A549 (cell line): ENCODE measurements at regions not wholly inside any gene's neighbourhood (a gene's known extent, or its start where the extent isn't known, plus 50 kb on each side); places are given as distances from the start of the nearest gene placed in this dataset.

Experiments
- ATAC-seq, 2 experiments: fragments of 200-7000 bp in 1 of 2; fragments of >200 bp in 1 of 2; cut with Nextera tagmentation in 1 of 2; cut with Tn5 transposase in 1 of 2; 3 replicates each; pipeline versions ENCODE4 v1.8.0 to v1.9.1; 2018 to 2020; ENCODE audit warnings: mild to moderate bottlenecking in 1 of 2, moderate library complexity in 1 of 2
- CTCF ChIA-PET: fragments of 300-600 bp; sonication (Branson Sonifier 250); formaldehyde crosslinking; extraction: SDS; loops from one replicate; lab custom pipeline; 2021; ENCODE audit warnings: antibody characterized with exemption, inconsistent platforms; lab: Yijun Ruan, JAX
- POLR2A ChIA-PET: fragments of 350-600 bp; formaldehyde crosslinking; extraction: SDS; loops from one replicate; lab custom pipeline; 2021; ENCODE audit warnings: antibody characterized with exemption, inconsistent platforms; lab: Yijun Ruan, JAX
- DNase-seq, 2 experiments: peaks; one replicate each; pipeline versions ENCODE4 v3.0.0 to v3.0.0-alpha.2; 2011 to 2016; ENCODE audit warnings: low read depth in 1 of 2, low spot score in 1 of 2
- FAIRE-seq: peaks from 2 replicates; lab custom pipeline; 2011; peaks lifted over from hg19 to GRCh38; lab: Jason Lieb, UNC
- H3K27ac ChIP-seq, 2 experiments: fragments of >200 bp; sonication (Bioruptor Twin); formaldehyde crosslinking; 3 replicates each; pipeline ENCODE4 v1.5.1; 2016 to 2017
- H3K4me1 ChIP-seq: fragments of >200 bp; sonication (Bioruptor Twin); formaldehyde crosslinking; 3 replicates; pipeline ENCODE4 v1.6.1; 2016
- H3K4me2 ChIP-seq: fragments of >200 bp; sonication (Bioruptor Twin); formaldehyde crosslinking; 3 replicates; pipeline ENCODE4 v1.6.1; 2016
- H3K4me3 ChIP-seq: fragments of >200 bp; sonication (Bioruptor Twin); formaldehyde crosslinking; 3 replicates; pipeline ENCODE4 v1.5.1; 2016
- H3K9me3 ChIP-seq: fragments of >200 bp; sonication (Bioruptor Twin); formaldehyde crosslinking; 3 replicates; pipeline ENCODE4 v1.6.1; 2016
- CBX2 ChIP-seq: fragments of 200-600 bp; sonication (generic); IDR thresholded peaks from 2 replicates; pipeline ENCODE4 v1.6.1; 2016; ENCODE audit warnings: low read depth, mild to moderate bottlenecking, borderline replicate concordance
- CBX8 ChIP-seq: fragments of 200-600 bp; sonication (generic); IDR thresholded peaks from 2 replicates; pipeline ENCODE4 v1.6.1; 2016
- EP300 ChIP-seq, 2 experiments: fragments of >200 bp; sonication (Bioruptor Twin); formaldehyde crosslinking; IDR thresholded peaks; 2 replicates in 1 of 2; 3 replicates in 1 of 2; pipeline ENCODE4 v1.6.1; 2016 to 2017
- FOXS1 ChIP-seq: fragments of 250-450 bp; sonication (Bioruptor Pico); IDR thresholded peaks from 2 replicates; pipeline ENCODE4 v1.5.0; 2020; ENCODE audit warnings: mild to moderate bottlenecking, moderate library complexity
- GATA3 ChIP-seq: IDR thresholded peaks from 2 replicates; pipeline ENCODE4 v1.6.1; 2012; ENCODE audit warnings: borderline replicate concordance
- HOXA7 ChIP-seq: fragments of 250-450 bp; sonication (Bioruptor Pico); IDR thresholded peaks from 2 replicates; pipeline ENCODE4 v1.5.0; 2020; ENCODE audit warnings: mild to moderate bottlenecking, moderate library complexity
- HOXB13 ChIP-seq: fragments of 250-450 bp; sonication (Bioruptor Pico); IDR thresholded peaks from 2 replicates; pipeline ENCODE4 v1.5.0; 2020; ENCODE audit warnings: low read depth, mild to moderate bottlenecking, moderate library complexity
- KDM5A ChIP-seq: fragments of 200-600 bp; sonication (generic); IDR thresholded peaks from 2 replicates; pipeline ENCODE4 v1.6.1; 2016; ENCODE audit warnings: antibody characterized with exemption, mild to moderate bottlenecking
- MAFK ChIP-seq: fragments of 450-650 bp; IDR thresholded peaks from 2 replicates; pipeline ENCODE4 v1.6.1; 2014; ENCODE audit not compliant: partially characterized antibody
- MAZ ChIP-seq: fragments of 150-350 bp; IDR thresholded peaks from 2 replicates; pipeline ENCODE4 v1.6.1; 2014; ENCODE audit warnings: antibody characterized with exemption, low read depth, low read length, borderline replicate concordance
- PHF8 ChIP-seq: fragments of 200-600 bp; sonication (generic); IDR thresholded peaks from 2 replicates; pipeline ENCODE4 v1.6.1; 2016; ENCODE audit warnings: low read depth, mild to moderate bottlenecking, antibody characterized with exemption, moderate library complexity, borderline replicate concordance
- RCOR1 ChIP-seq: fragments of 150-350 bp; IDR thresholded peaks from 2 replicates; pipeline ENCODE4 v1.6.1; 2014; ENCODE audit warnings: antibody characterized with exemption, low read length, low read depth
- RFX5 ChIP-seq: fragments of 450-650 bp; IDR thresholded peaks from 2 replicates; pipeline ENCODE4 v1.7.1; 2014; ENCODE audit warnings: antibody characterized with exemption, mild to moderate bottlenecking, moderate library complexity
- RNF2 ChIP-seq: fragments of 200-600 bp; sonication (generic); IDR thresholded peaks from 2 replicates; pipeline ENCODE4 v1.6.1; 2016; ENCODE audit warnings: low read depth, mild to moderate bottlenecking, antibody characterized with exemption, moderate library complexity, borderline replicate concordance
- SREBF2 ChIP-seq: fragments of 450-650 bp; IDR thresholded peaks from 2 replicates; pipeline ENCODE4 v1.6.1; 2014; ENCODE audit warnings: mild to moderate bottlenecking, moderate library complexity
- TFCP2L1 ChIP-seq: fragments of 250-450 bp; sonication (Bioruptor Pico); IDR thresholded peaks from 2 replicates; pipeline ENCODE4 v1.5.0; 2021; ENCODE audit warnings: mild to moderate bottlenecking
- ZC3H11A ChIP-seq: fragments of 450-650 bp; IDR thresholded peaks from 2 replicates; pipeline ENCODE4 v1.6.1; 2014; ENCODE audit warnings: antibody characterized with exemption, mild to moderate bottlenecking
- WGBS: methylation state at CpG from one replicate; pipeline ENCODE4 v1.1.6; 2017; ENCODE audit errors: missing lambda C conversion rate; 5-methylcytosine and 5-hydroxymethylcytosine counted together
- TF ChIP-seq, protein P1 (sequence below): fragments of 200-600 bp; sonication (generic); IDR thresholded peaks from 2 replicates; pipeline ENCODE4 v1.6.1; 2016; ENCODE audit warnings: antibody characterized with exemption, mild to moderate bottlenecking, moderate library complexity
- TF ChIP-seq, protein P2 (sequence below): IDR thresholded peaks from 2 replicates; pipeline ENCODE4 v1.6.1; 2012
- TF ChIP-seq, protein P3 (sequence below): fragments of 250-450 bp; sonication (Bioruptor Pico); IDR thresholded peaks from 2 replicates; pipeline ENCODE4 v1.5.0; 2021; ENCODE audit warnings: mild to moderate bottlenecking, moderate library complexity, borderline replicate concordance
- TF ChIP-seq, protein P4 (sequence below): fragments of >200 bp; sonication (Bioruptor Twin); formaldehyde crosslinking; IDR thresholded peaks from 3 replicates; pipeline ENCODE4 v1.5.1; 2016

DNA sequence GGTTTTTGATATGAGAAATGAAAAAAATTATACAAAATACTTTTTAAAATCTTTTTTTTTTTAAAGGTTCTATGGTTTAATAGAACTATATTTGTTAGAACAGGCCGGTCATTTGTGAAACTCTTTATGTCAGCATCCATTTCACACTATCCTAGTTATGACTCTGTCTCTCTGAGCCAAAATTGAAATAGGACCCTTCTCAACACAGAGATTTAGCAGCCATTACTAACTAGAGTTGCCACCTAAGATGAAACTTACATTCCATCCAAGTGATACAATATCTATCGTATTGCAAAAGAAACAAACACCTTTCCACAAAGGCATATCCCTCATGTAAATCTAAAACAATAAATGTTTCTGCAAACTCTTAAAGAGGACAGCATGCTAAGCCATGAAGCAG lies 249.8 kb downstream of the CDH11 start:
- FAIRE-seq (no peak), ATAC-seq (no peak)

DNA sequence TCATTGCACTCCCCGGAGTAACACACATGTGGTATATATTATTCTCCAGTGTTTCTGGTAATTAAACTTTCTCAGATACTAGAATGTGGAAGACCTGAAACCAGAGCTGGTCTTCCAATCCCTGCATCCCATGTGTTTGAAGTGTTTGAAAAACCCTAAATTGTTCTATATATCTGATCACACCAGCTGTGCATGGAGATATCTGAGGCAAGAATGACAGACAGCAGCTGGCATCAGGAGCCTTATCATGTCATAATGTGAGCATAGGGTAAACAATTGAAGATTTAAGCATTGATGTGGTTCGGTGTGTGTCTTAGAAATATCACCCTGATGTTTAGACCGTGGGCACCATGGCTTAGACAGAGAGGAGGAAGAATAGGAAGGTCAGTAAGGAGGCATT lies 251.0 kb downstream of the CDH11 start:
- DNase-seq (no peak), FAIRE-seq (no peak)
- Histone ChIP-seq H3K4me3 (no peak overlapping the region), H3K4me2 (no peak overlapping the region)
- CTCF ChIA-PET = no interaction called here
- TF ChIP-seq, protein P1, sequence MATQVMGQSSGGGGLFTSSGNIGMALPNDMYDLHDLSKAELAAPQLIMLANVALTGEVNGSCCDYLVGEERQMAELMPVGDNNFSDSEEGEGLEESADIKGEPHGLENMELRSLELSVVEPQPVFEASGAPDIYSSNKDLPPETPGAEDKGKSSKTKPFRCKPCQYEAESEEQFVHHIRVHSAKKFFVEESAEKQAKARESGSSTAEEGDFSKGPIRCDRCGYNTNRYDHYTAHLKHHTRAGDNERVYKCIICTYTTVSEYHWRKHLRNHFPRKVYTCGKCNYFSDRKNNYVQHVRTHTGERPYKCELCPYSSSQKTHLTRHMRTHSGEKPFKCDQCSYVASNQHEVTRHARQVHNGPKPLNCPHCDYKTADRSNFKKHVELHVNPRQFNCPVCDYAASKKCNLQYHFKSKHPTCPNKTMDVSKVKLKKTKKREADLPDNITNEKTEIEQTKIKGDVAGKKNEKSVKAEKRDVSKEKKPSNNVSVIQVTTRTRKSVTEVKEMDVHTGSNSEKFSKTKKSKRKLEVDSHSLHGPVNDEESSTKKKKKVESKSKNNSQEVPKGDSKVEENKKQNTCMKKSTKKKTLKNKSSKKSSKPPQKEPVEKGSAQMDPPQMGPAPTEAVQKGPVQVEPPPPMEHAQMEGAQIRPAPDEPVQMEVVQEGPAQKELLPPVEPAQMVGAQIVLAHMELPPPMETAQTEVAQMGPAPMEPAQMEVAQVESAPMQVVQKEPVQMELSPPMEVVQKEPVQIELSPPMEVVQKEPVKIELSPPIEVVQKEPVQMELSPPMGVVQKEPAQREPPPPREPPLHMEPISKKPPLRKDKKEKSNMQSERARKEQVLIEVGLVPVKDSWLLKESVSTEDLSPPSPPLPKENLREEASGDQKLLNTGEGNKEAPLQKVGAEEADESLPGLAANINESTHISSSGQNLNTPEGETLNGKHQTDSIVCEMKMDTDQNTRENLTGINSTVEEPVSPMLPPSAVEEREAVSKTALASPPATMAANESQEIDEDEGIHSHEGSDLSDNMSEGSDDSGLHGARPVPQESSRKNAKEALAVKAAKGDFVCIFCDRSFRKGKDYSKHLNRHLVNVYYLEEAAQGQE = no peak
- no peak for TF ChIP-seq EP300 (IDR thresholded peaks at IDR 0.05)
- TF ChIP-seq, all 56 proteins: peak for 0
- no peaks in the 10 kb centered on the region for H3K4me1 ChIP-seq
- H3K27ac ChIP-seq = no peak overlapping the region
- no peaks in the 10 kb centered on the region for H3K9me3 ChIP-seq
- ATAC-seq = no peak
- POLR2A ChIA-PET = no interaction called here
- WGBS = 3% methylated on average over 3 of the region's 3 CpGs

More for the DNA sequence above, 249.8 kb downstream of the CDH11 start:
- POLR2A ChIA-PET = no interaction called here
- no peak overlapping the region for H3K4me3 ChIP-seq
- CTCF ChIA-PET = no interaction called here
- H3K4me1 ChIP-seq = no peaks in the 10 kb centered on the region
- DNase-seq = no peak
- H3K27ac ChIP-seq = no peak overlapping the region
- H3K4me2 ChIP-seq = no peak overlapping the region
- TF ChIP-seq SREBF2 (no peak), TFCP2L1 (CRISPR knock-in tag) (no peak), MAFK (no peak), GATA3 (no peak), ZC3H11A (no peak), MAZ (no peak), RFX5 (no peak), RCOR1 (no peak), HOXA7 (CRISPR knock-in tag) (no peak), RNF2 (no peak), CBX2 (no peak), PHF8 (no peak), KDM5A (no peak), HOXB13 (CRISPR knock-in tag) (no peak), FOXS1 (CRISPR knock-in tag) (no peak), CBX8 (no peak)
- TF ChIP-seq, protein P1 = no peak
- TF ChIP-seq, protein P2, sequence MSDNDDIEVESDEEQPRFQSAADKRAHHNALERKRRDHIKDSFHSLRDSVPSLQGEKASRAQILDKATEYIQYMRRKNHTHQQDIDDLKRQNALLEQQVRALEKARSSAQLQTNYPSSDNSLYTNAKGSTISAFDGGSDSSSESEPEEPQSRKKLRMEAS = no peak
- TF ChIP-seq, protein P3, sequence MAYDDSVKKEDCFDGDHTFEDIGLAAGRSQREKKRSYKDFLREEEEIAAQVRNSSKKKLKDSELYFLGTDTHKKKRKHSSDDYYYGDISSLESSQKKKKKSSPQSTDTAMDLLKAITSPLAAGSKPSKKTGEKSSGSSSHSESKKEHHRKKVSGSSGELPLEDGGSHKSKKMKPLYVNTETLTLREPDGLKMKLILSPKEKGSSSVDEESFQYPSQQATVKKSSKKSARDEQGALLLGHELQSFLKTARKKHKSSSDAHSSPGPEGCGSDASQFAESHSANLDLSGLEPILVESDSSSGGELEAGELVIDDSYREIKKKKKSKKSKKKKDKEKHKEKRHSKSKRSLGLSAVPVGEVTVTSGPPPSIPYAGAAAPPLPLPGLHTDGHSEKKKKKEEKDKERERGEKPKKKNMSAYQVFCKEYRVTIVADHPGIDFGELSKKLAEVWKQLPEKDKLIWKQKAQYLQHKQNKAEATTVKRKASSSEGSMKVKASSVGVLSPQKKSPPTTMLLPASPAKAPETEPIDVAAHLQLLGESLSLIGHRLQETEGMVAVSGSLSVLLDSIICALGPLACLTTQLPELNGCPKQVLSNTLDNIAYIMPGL = no peak
- TF ChIP-seq, protein P4, sequence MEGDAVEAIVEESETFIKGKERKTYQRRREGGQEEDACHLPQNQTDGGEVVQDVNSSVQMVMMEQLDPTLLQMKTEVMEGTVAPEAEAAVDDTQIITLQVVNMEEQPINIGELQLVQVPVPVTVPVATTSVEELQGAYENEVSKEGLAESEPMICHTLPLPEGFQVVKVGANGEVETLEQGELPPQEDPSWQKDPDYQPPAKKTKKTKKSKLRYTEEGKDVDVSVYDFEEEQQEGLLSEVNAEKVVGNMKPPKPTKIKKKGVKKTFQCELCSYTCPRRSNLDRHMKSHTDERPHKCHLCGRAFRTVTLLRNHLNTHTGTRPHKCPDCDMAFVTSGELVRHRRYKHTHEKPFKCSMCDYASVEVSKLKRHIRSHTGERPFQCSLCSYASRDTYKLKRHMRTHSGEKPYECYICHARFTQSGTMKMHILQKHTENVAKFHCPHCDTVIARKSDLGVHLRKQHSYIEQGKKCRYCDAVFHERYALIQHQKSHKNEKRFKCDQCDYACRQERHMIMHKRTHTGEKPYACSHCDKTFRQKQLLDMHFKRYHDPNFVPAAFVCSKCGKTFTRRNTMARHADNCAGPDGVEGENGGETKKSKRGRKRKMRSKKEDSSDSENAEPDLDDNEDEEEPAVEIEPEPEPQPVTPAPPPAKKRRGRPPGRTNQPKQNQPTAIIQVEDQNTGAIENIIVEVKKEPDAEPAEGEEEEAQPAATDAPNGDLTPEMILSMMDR = no peak
- TF ChIP-seq, all 56 proteins: peak for 0
- no peaks in the 10 kb centered on the region for H3K9me3 ChIP-seq
- WGBS = 51% methylated on average over 2 of the region's 2 CpGs
